GM23338 (cell line): ENCODE measurements at regions not wholly inside any gene's neighbourhood (a gene's known extent, or its start where the extent isn't known, plus 50 kb on each side); places are given as distances from the start of the nearest gene placed in this dataset.

Experiments used
- ATAC-seq: fragments of 200-7000 bp; cut with Tn5 transposase; 3 replicates; pipeline ENCODE4 v1.9.1; 2020
- DNase-seq: peaks from one replicate; pipeline ENCODE4 v3.0.0-alpha.2; 2015; ENCODE audit warnings: low spot score
- H2AFZ ChIP-seq: fragments of 200-600 bp; sonication (generic); 2 replicates; pipeline ENCODE4 v1.8.0; 2016; ENCODE audit warnings: antibody characterized with exemption, mild to moderate bottlenecking, moderate library complexity
- H3F3A ChIP-seq: fragments of 200-600 bp; sonication (generic); replicated peaks from 2 replicates; pipeline ENCODE4 v1.8.0; 2017; ENCODE audit warnings: antibody characterized with exemption, mixed run types, low read depth
- H3K27ac ChIP-seq: fragments of 200-600 bp; sonication (generic); 2 replicates; pipeline ENCODE4 v1.6.1; 2016; ENCODE audit warnings: low read depth
- H3K27me3 ChIP-seq: fragments of 200-600 bp; sonication (generic); 2 replicates; pipeline ENCODE4 v1.8.0; 2016; ENCODE audit warnings: mild to moderate bottlenecking, mixed run types, moderate library complexity; ENCODE audit not compliant: insufficient read depth
- H3K36me3 ChIP-seq: fragments of 200-600 bp; sonication (generic); 2 replicates; pipeline ENCODE4 v1.8.0; 2016; ENCODE audit warnings: mild to moderate bottlenecking; ENCODE audit not compliant: insufficient read depth
- H3K4me1 ChIP-seq: fragments of 200-600 bp; sonication (generic); 2 replicates; pipeline ENCODE4 v1.8.0; 2016; ENCODE audit warnings: mild to moderate bottlenecking, moderate library complexity; ENCODE audit not compliant: insufficient read depth
- H3K4me2 ChIP-seq: fragments of 200-600 bp; sonication (generic); 2 replicates; pipeline ENCODE4 v1.7.1; 2017; ENCODE audit warnings: mixed run types
- H3K4me3 ChIP-seq: fragments of 200-600 bp; sonication (generic); 2 replicates; pipeline ENCODE4 v1.6.1; 2016; ENCODE audit warnings: mixed run types
- H3K79me2 ChIP-seq: fragments of 200-600 bp; sonication (generic); replicated peaks from 2 replicates; pipeline ENCODE4 v1.8.0; 2017; ENCODE audit warnings: mild to moderate bottlenecking; ENCODE audit not compliant: insufficient read depth
- H3K9me2 ChIP-seq: fragments of 200-600 bp; sonication (generic); 2 replicates; pipeline ENCODE4 v1.8.0; 2017; ENCODE audit not compliant: insufficient read depth
- H4K20me1 ChIP-seq: fragments of 200-600 bp; sonication (generic); replicated peaks from 2 replicates; pipeline ENCODE4 v1.8.0; 2017; ENCODE audit warnings: mild to moderate bottlenecking; ENCODE audit not compliant: insufficient read depth
- H3K27ac Mint-ChIP-seq: 2 replicates; pipeline ENCODE4 v1.8.0; 2020; ENCODE audit warnings: inconsistent platforms, mild to moderate bottlenecking, moderate library complexity, mixed read lengths
- H3K27me3 Mint-ChIP-seq: 3 replicates; pipeline ENCODE4 v1.8.0; 2022; ENCODE audit warnings: low read depth, mild to moderate bottlenecking, moderate library complexity, mixed read lengths, inconsistent platforms; ENCODE audit not compliant: insufficient read depth, poor library complexity
- H3K36me3 Mint-ChIP-seq: 3 replicates; pipeline ENCODE4 v1.8.0; 2021; ENCODE audit warnings: low read depth, mild to moderate bottlenecking, inconsistent platforms, moderate library complexity, mixed read lengths
- H3K4me1 Mint-ChIP-seq: 3 replicates; pipeline ENCODE4 v1.8.0; 2020; ENCODE audit warnings: mild to moderate bottlenecking, inconsistent platforms, mixed read lengths
- H3K4me3 Mint-ChIP-seq: 3 replicates; pipeline ENCODE4 v1.8.0; 2021; ENCODE audit warnings: moderate library complexity, mild to moderate bottlenecking, inconsistent platforms, mixed read lengths
- H3K9me3 Mint-ChIP-seq: 3 replicates; pipeline ENCODE4 v1.8.0; 2020; ENCODE audit warnings: moderate library complexity, mild to moderate bottlenecking, inconsistent platforms, mixed read lengths
- CREB1 ChIP-seq: fragments of 250-450 bp; sonication (Bioruptor Pico); IDR thresholded peaks from 2 replicates; pipeline ENCODE4 v1.5.0; 2020; ENCODE audit warnings: low read depth, mild to moderate bottlenecking, moderate library complexity
- EZH2phosphoT487 ChIP-seq: fragments of 200-600 bp; sonication (generic); IDR thresholded peaks from one replicate; pipeline ENCODE4 v1.8.1; 2018; ENCODE audit warnings: antibody characterized with exemption; ENCODE audit not compliant: unreplicated experiment
- JUNB ChIP-seq: IDR thresholded peaks from one replicate; pipeline ENCODE4 v1.6.1; 2016; ENCODE audit warnings: antibody characterized with exemption; ENCODE audit not compliant: unreplicated experiment
- NANOG ChIP-seq: IDR thresholded peaks from 2 replicates; pipeline ENCODE4 v1.6.1; 2016; ENCODE audit warnings: antibody characterized with exemption, borderline replicate concordance
- POLR2AphosphoS5 ChIP-seq: IDR thresholded peaks from 2 replicates; pipeline ENCODE4 v1.6.1; 2016; ENCODE audit warnings: antibody characterized with exemption, low read depth
- ZNF331 ChIP-seq: fragments of 250-450 bp; sonication (Bioruptor Pico); IDR thresholded peaks from 2 replicates; pipeline ENCODE4 v1.5.0; 2020; ENCODE audit warnings: low read depth, mild to moderate bottlenecking, moderate library complexity
- TF ChIP-seq, protein P1 (sequence below): IDR thresholded peaks from one replicate; pipeline ENCODE4 v1.6.1; 2018; ENCODE audit warnings: antibody characterized with exemption; ENCODE audit not compliant: unreplicated experiment
- TF ChIP-seq, protein P2 (sequence below): IDR thresholded peaks from 2 replicates; pipeline ENCODE4 v1.6.1; 2016; ENCODE audit warnings: antibody characterized with exemption

DNA sequence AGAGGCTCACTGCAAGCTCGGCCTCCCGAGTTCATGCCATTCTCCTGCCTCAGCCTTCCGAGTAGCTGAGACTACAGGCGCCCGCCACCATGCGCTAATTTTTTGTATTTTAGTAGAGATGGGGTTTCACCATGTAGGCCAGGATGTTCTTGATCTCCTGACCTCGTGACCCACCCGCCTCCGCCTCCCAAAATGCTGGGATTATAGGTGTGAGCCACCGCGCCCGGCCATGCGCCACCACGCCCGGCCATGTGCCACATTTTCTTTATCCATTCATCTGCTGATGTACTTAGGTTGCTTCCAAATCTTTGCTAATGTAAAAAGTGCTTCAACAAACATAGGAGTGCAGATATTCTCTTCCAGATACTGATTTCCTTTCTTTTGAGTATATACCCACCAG is 408.6 kb downstream of the CAAP1 start (continued):
- TF ChIP-seq, protein P1, sequence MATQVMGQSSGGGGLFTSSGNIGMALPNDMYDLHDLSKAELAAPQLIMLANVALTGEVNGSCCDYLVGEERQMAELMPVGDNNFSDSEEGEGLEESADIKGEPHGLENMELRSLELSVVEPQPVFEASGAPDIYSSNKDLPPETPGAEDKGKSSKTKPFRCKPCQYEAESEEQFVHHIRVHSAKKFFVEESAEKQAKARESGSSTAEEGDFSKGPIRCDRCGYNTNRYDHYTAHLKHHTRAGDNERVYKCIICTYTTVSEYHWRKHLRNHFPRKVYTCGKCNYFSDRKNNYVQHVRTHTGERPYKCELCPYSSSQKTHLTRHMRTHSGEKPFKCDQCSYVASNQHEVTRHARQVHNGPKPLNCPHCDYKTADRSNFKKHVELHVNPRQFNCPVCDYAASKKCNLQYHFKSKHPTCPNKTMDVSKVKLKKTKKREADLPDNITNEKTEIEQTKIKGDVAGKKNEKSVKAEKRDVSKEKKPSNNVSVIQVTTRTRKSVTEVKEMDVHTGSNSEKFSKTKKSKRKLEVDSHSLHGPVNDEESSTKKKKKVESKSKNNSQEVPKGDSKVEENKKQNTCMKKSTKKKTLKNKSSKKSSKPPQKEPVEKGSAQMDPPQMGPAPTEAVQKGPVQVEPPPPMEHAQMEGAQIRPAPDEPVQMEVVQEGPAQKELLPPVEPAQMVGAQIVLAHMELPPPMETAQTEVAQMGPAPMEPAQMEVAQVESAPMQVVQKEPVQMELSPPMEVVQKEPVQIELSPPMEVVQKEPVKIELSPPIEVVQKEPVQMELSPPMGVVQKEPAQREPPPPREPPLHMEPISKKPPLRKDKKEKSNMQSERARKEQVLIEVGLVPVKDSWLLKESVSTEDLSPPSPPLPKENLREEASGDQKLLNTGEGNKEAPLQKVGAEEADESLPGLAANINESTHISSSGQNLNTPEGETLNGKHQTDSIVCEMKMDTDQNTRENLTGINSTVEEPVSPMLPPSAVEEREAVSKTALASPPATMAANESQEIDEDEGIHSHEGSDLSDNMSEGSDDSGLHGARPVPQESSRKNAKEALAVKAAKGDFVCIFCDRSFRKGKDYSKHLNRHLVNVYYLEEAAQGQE, result no peak
- TF ChIP-seq NANOG, result no peak
- no peak for TF ChIP-seq EZH2phosphoT487
- no peak for TF ChIP-seq ZNF331

DNA sequence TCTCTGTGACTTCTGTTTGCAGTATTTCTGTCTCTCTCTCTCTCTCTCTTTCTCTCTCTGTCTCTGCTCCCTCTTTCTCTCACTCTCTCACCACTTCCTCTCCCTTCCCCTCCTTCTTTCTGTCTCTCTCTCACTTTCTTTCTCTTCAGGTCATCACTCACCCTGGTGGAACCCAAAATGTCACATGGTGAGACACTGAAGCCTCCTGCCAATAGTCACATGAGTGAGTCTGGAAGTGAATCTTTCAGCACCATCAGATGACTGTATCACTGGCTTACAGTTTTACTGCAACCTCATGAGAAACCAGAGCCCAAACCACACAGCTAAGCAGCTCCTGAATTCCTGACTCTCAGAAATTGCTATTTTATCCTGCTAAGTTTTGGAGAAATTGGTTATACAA is 414.6 kb downstream of the CAAP1 start:
- Histone ChIP-seq H2AFZ (no peak overlapping the region), H3F3A (no peaks in the 10 kb centered on the region), H3K4me3 (no peak overlapping the region), H3K79me2 (no peaks in the 10 kb centered on the region), H3K27ac (no peak overlapping the region), H3K9me2 (no peaks in the 10 kb centered on the region; the same call in 1 of the 2 replicates), H3K4me1 (no peaks in the 10 kb centered on the region), H3K36me3 (no peaks in the 10 kb centered on the region), H3K27me3 (no peaks in the 10 kb centered on the region), H3K4me2 (no peak overlapping the region), H4K20me1 (no peaks in the 10 kb centered on the region)
- no peak for DNase-seq
- peaks cover 2% of the 10 kb centered on the region for H3K27me3 Mint-ChIP-seq
- no peaks in the 10 kb centered on the region for H3K4me1 Mint-ChIP-seq
- TF ChIP-seq JUNB, result no peak
- TF ChIP-seq, protein P1, result no peak
- TF ChIP-seq POLR2AphosphoS5, result no peak
- TF ChIP-seq EZH2phosphoT487, result no peak
- TF ChIP-seq, protein P2, sequence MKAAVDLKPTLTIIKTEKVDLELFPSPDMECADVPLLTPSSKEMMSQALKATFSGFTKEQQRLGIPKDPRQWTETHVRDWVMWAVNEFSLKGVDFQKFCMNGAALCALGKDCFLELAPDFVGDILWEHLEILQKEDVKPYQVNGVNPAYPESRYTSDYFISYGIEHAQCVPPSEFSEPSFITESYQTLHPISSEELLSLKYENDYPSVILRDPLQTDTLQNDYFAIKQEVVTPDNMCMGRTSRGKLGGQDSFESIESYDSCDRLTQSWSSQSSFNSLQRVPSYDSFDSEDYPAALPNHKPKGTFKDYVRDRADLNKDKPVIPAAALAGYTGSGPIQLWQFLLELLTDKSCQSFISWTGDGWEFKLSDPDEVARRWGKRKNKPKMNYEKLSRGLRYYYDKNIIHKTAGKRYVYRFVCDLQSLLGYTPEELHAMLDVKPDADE, result no peak
- no peak for TF ChIP-seq CREB1 (CRISPR knock-in tag)
- TF ChIP-seq NANOG, result no peak
- H3K27ac Mint-ChIP-seq, result no peak overlapping the region
- H3K36me3 Mint-ChIP-seq, result no peaks in the 10 kb centered on the region
- no peak overlapping the region for H3K4me3 Mint-ChIP-seq
- peaks cover 18% of the 10 kb centered on the region for H3K9me3 Mint-ChIP-seq
- no peak for ATAC-seq
